IMR-90 (cell line): ENCODE measurements at regions not wholly inside any gene's neighbourhood (a gene's known extent, or its start where the extent isn't known, plus 50 kb on each side); places are given as distances from the start of the nearest gene placed in this dataset.

Experiments used
- ATAC-seq: fragments of 200-7000 bp; cut with Tn5 transposase; 2 replicates; pipeline ENCODE4 v1.9.1; 2020; ENCODE audit warnings: low read depth, mild to moderate bottlenecking, moderate library complexity
- BruUV-seq: library from RNA; stranded (reverse); fragments of 400-500 nt; replicated peaks from 2 replicates; lab custom pipeline; 2021; lab: Mats Ljungman, UMichigan
- CTCF ChIA-PET: fragments of 300-600 bp; formaldehyde crosslinking; extraction: SDS; loops from one replicate; lab custom pipeline; 2021; ENCODE audit warnings: antibody characterized with exemption; lab: Yijun Ruan, JAX
- POLR2A ChIA-PET: fragments of 300-600 bp; sonication (Branson Sonifier 250); formaldehyde crosslinking; loops from one replicate; lab custom pipeline; 2022; ENCODE audit warnings: antibody characterized with exemption; ENCODE audit not compliant: unreplicated experiment; lab: Charles Lee
- DNase-seq: peaks from one replicate; pipeline ENCODE4 v3.0.0; 2013
- H2AFZ ChIP-seq: replicated peaks from 2 replicates; pipeline ENCODE3; 2013; ENCODE audit warnings: low read length, mild to moderate bottlenecking; ENCODE audit not compliant: poor library complexity
- H2AK5ac ChIP-seq: 2 replicates; pipeline ENCODE4 v1.6.1; 2013; ENCODE audit warnings: low read depth, low read length, inconsistent platforms
- H2AK9ac ChIP-seq: replicated peaks from 2 replicates; pipeline ENCODE3; 2013; ENCODE audit warnings: mild to moderate bottlenecking, low read depth, low read length, moderate library complexity; ENCODE audit not compliant: poor library complexity
- H2BK120ac ChIP-seq: 2 replicates; pipeline ENCODE4 v1.6.1; 2013; ENCODE audit warnings: low read depth, low read length, inconsistent platforms
- H2BK15ac ChIP-seq: 3 replicates; pipeline ENCODE4 v1.6.1; 2013; ENCODE audit warnings: low read depth, low read length, inconsistent platforms
- H2BK20ac ChIP-seq: 2 replicates; pipeline ENCODE4 v1.6.1; 2013; ENCODE audit warnings: low read depth, mild to moderate bottlenecking, inconsistent platforms, low read length, moderate library complexity
- H2BK5ac ChIP-seq: 2 replicates; pipeline ENCODE4 v1.6.1; 2013; ENCODE audit warnings: mild to moderate bottlenecking, low read depth, low read length, inconsistent platforms; ENCODE audit not compliant: poor library complexity, severe bottlenecking
- H3K14ac ChIP-seq: replicated peaks from 2 replicates; pipeline ENCODE4 v1.6.1; 2013; ENCODE audit warnings: low read depth, low read length, inconsistent platforms
- H3K18ac ChIP-seq: 2 replicates; pipeline ENCODE4 v1.6.1; 2013; ENCODE audit warnings: low read depth, low read length, control low read depth
- H3K23ac ChIP-seq: 2 replicates; pipeline ENCODE4 v1.6.1; 2013; ENCODE audit warnings: low read depth, low read length, inconsistent platforms
- H3K27ac ChIP-seq: 2 replicates; pipeline ENCODE4 v1.5.1; 2013; ENCODE audit warnings: mild to moderate bottlenecking, control low read depth, low read length; ENCODE audit not compliant: insufficient read depth
- H3K27me3 ChIP-seq: 2 replicates; pipeline ENCODE4 v1.6.1; 2013; ENCODE audit warnings: low read length; ENCODE audit not compliant: control insufficient read depth, insufficient read depth
- H3K36me3 ChIP-seq: 2 replicates; pipeline ENCODE4 v1.6.1; 2013; ENCODE audit warnings: low read length, mixed read lengths; ENCODE audit not compliant: control insufficient read depth, insufficient read depth
- H3K4ac ChIP-seq: 2 replicates; pipeline ENCODE4 v1.6.1; 2013; ENCODE audit warnings: low read depth, low read length, inconsistent platforms
- H3K4me1 ChIP-seq: 2 replicates; pipeline ENCODE4 v1.6.1; 2013; ENCODE audit warnings: low read length, mixed read lengths; ENCODE audit not compliant: control insufficient read depth, insufficient read depth
- H3K4me2 ChIP-seq: 2 replicates; pipeline ENCODE4 v1.6.1; 2013; ENCODE audit warnings: low read depth, mild to moderate bottlenecking, control low read depth, low read length, moderate library complexity
- H3K4me3 ChIP-seq: 2 replicates; pipeline ENCODE4 v1.5.1; 2013; ENCODE audit warnings: low read depth, mild to moderate bottlenecking, control low read depth, low read length, moderate library complexity; ENCODE audit not compliant: insufficient read depth
- H3K56ac ChIP-seq: 2 replicates; pipeline ENCODE4 v1.6.1; 2013; ENCODE audit warnings: low read length, inconsistent platforms; ENCODE audit not compliant: insufficient read depth; ENCODE audit errors: extremely low read depth
- H3K79me1 ChIP-seq, 2 experiments: 2 replicates each; pipeline ENCODE4 v1.6.1; 2013; ENCODE audit warnings: low read length in 2 of 2, inconsistent platforms in 1 of 2, low read depth in 1 of 2
- H3K9ac ChIP-seq: 2 replicates; pipeline ENCODE4 v1.6.1; 2013; ENCODE audit warnings: low read depth, low read length, control low read depth
- H3K9me1 ChIP-seq: 2 replicates; pipeline ENCODE4 v1.6.1; 2013; ENCODE audit warnings: low read length, inconsistent platforms; ENCODE audit not compliant: insufficient read depth
- H3K9me3 ChIP-seq: 2 replicates; pipeline ENCODE4 v1.6.1; 2013; ENCODE audit warnings: low read length; ENCODE audit not compliant: control insufficient read depth, insufficient read depth
- H4K20me1 ChIP-seq: 2 replicates; pipeline ENCODE4 v1.6.1; 2013; ENCODE audit warnings: low read length, inconsistent platforms; ENCODE audit not compliant: insufficient read depth
- H4K5ac ChIP-seq: 2 replicates; pipeline ENCODE4 v1.6.1; 2013; ENCODE audit warnings: mild to moderate bottlenecking, low read depth, low read length, control low read depth
- H4K8ac ChIP-seq, 2 experiments: 2 replicates each; pipeline ENCODE4 v1.6.1; 2013; ENCODE audit warnings: low read depth in 2 of 2, low read length in 2 of 2, control low read depth in 1 of 2, inconsistent platforms in 1 of 2
- H4K91ac ChIP-seq: 2 replicates; pipeline ENCODE4 v1.6.1; 2013; ENCODE audit warnings: low read depth, low read length, inconsistent platforms; ENCODE audit not compliant: insufficient read depth
- CHD1 ChIP-seq: IDR thresholded peaks from 2 replicates; pipeline ENCODE4 v1.6.1; 2012; ENCODE audit warnings: low read depth, low read length, improper control_type of control experiment
- WGBS, 2 experiments: methylation state at CpG; one replicate each; pipeline versions ENCODE4 v1.1.5 to v1.1.7; 2013; ENCODE audit warnings: missing lambda C conversion rate in 2 of 2; ENCODE audit not compliant: insufficient read length in 1 of 2; ENCODE audit errors: extremely low coverage in 2 of 2; 5-methylcytosine and 5-hydroxymethylcytosine counted together
- dilution Hi-C: fragments of 300-500 bp; cut with HindIII; formaldehyde crosslinking; loops from one replicate; pipeline ENCODE4 v1.14.3; 2018; ENCODE audit warnings: low sequenced_read_pairs; ENCODE audit not compliant: unreplicated experiment
- in situ Hi-C: fragments of 300-500 bp; cut with MboI; formaldehyde crosslinking; loops from 3 replicates; pipeline ENCODE4 v1.14.3; 2019; ENCODE audit warnings: low sequenced_read_pairs, inconsistent platforms, mixed read lengths
- intact Hi-C: fragments of 100-400 bp; cut with micrococcal nuclease; formaldehyde crosslinking; loops from 2 replicates; pipeline ENCODE4 v1.10.0; 2022

- no peak for TF ChIP-seq CHD1
- Histone ChIP-seq H4K8ac (no peak overlapping the region), H3K4me2 (no peak overlapping the region), H3K56ac (no peak overlapping the region), H3K14ac (no peak overlapping the region), H3K4me1 (peaks cover 4% of the 10 kb centered on the region), H3K36me3 (no peaks in the 10 kb centered on the region), H3K4ac (no peak overlapping the region), H3K4me3 (no peak overlapping the region), H2BK5ac (no peak overlapping the region), H2BK15ac (no peak overlapping the region), H4K20me1 (no peaks in the 10 kb centered on the region), H3K18ac (no peak overlapping the region), H3K9me1 (no peaks in the 10 kb centered on the region), H2AK9ac (peak overlapping the region; percentile 50), H3K9ac (no peak overlapping the region), H2AFZ (peak overlapping the region; percentile 11), H3K23ac (no peak overlapping the region), H4K91ac (no peak overlapping the region), H3K9me3 (0 out of 2 replicates have a peak, but pooled peaks cover 2% of the 10 kb centered on the region), H2BK120ac (no peak overlapping the region), H3K79me1 (no peaks in the 10 kb centered on the region), H3K27me3 (peaks cover 4% of the 10 kb centered on the region), H4K5ac (no peak overlapping the region), H2AK5ac (no peak overlapping the region), H3K27ac (no peak overlapping the region), H2BK20ac (no peak overlapping the region)
- dilution Hi-C loops (no loop called here), intact Hi-C loops (no loop called here), in situ Hi-C loops (no loop called here)
- ATAC-seq (no peak), DNase-seq (no peak)
- POLR2A ChIA-PET: no interaction called here
- 79% methylated on average over 14 of the region's 27 CpGs; no CpG with 5 or more reads in 1 of the 2 experiments for WGBS, 2 experiments
- no TSS peak for BruUV-seq
- CTCF ChIA-PET: no interaction called here
These were observed 181.7 kb downstream of the BANP start for GRCh38 chr16:88132836-88133506.
